ENCODE measurements at regions not wholly inside any gene's neighbourhood (a gene's known extent, or its start where the extent isn't known, plus 50 kb on each side); places are given as distances from the start of the nearest gene placed in this dataset.

GRCh38 chr10:130970341-130971122, 341.0 kb downstream of the TCERG1L start:
- intact Hi-C loops (cut with micrococcal nuclease): no loop called here
- H3K9ac ChIP-seq (ENCODE audit: low read length): no peak overlapping the region
- ChIA-PET CTCF (no interaction called here), POLR2A (ENCODE audit: unreplicated experiment) (no interaction called here)
- TF ChIP-seq EZH2 (IDR thresholded peaks at IDR 0.05; ENCODE audit: low read length, unreplicated experiment): no peak
- TF ChIP-seq CTCF (conservative IDR thresholded peaks at IDR 0.05; ENCODE audit: low read depth, low read length): no peak
- no peak for TF ChIP-seq EZH2phosphoT487 (IDR thresholded peaks at IDR 0.05; ENCODE audit: borderline replicate concordance, low read length)
- H3F3A ChIP-seq (ENCODE audit: low read length, unreplicated experiment): no peaks in the 10 kb centered on the region
- H3K4me1 ChIP-seq (ENCODE audit: insufficient read depth, low read length): no peaks in the 10 kb centered on the region
- BruUV-seq (replicated peaks): no TSS peak
- no peaks in the 10 kb centered on the region for H3K79me2 ChIP-seq (ENCODE audit: low read length)
- no peaks in the 10 kb centered on the region for H3K27me3 ChIP-seq (ENCODE audit: low read length)
- no peak for DNase-seq
- no peaks in the 10 kb centered on the region for H4K20me1 ChIP-seq (ENCODE audit: low read length)
- H3K4me2 ChIP-seq (ENCODE audit: low read length): no peak overlapping the region
- H3K27ac ChIP-seq (ENCODE audit: low read length): no peak overlapping the region
- ATAC-seq: no peak
- no peak overlapping the region for H2AFZ ChIP-seq (ENCODE audit: low read length)
- H3K9me2 ChIP-seq (replicated peaks; ENCODE audit: low read length): no peaks in the 10 kb centered on the region
- no peaks in the 10 kb centered on the region for H3K36me3 ChIP-seq (ENCODE audit: low read depth, low read length)
- H3K9me3 ChIP-seq (ENCODE audit: low read length): no peaks in the 10 kb centered on the region
- no peak overlapping the region for H3K4me3 ChIP-seq (ENCODE audit: low read length)

GRCh38 chr10:130971123-130971435, 340.4 kb downstream of the TCERG1L start:
- intact Hi-C loops (cut with micrococcal nuclease): no loop called here
- no TSS peak for BruUV-seq (replicated peaks)
- Histone ChIP-seq H3K27ac (ENCODE audit: low read length) (no peak overlapping the region), H3F3A (ENCODE audit: low read length, unreplicated experiment) (no peaks in the 10 kb centered on the region), H3K4me2 (ENCODE audit: low read length) (no peak overlapping the region), H3K9me3 (ENCODE audit: low read length) (no peaks in the 10 kb centered on the region), H3K36me3 (ENCODE audit: low read depth, low read length) (no peaks in the 10 kb centered on the region), H3K4me3 (ENCODE audit: low read length) (no peak overlapping the region), H2AFZ (ENCODE audit: low read length) (no peak overlapping the region), H3K27me3 (ENCODE audit: low read length) (no peaks in the 10 kb centered on the region), H3K9ac (ENCODE audit: low read length) (no peak overlapping the region), H3K79me2 (ENCODE audit: low read length) (no peaks in the 10 kb centered on the region), H3K9me2 (replicated peaks; ENCODE audit: low read length) (no peaks in the 10 kb centered on the region), H3K4me1 (ENCODE audit: insufficient read depth, low read length) (no peaks in the 10 kb centered on the region), H4K20me1 (ENCODE audit: low read length) (no peaks in the 10 kb centered on the region)
- no peak for DNase-seq
- TF ChIP-seq EZH2phosphoT487 (IDR thresholded peaks at IDR 0.05; ENCODE audit: borderline replicate concordance, low read length): no peak
- TF ChIP-seq EZH2 (IDR thresholded peaks at IDR 0.05; ENCODE audit: low read length, unreplicated experiment): no peak
- TF ChIP-seq CTCF (conservative IDR thresholded peaks at IDR 0.05; ENCODE audit: low read depth, low read length): no peak
- POLR2A ChIA-PET (ENCODE audit: unreplicated experiment): no interaction called here
- CTCF ChIA-PET: no interaction called here
- no peak for ATAC-seq

GRCh38 chr10:130973127-130973839, 338.2 kb downstream of the TCERG1L start:
- no peak for DNase-seq
- ChIA-PET POLR2A (ENCODE audit: unreplicated experiment) (no interaction called here), CTCF (no interaction called here)
- BruUV-seq (replicated peaks): no TSS peak
- no peaks in the 10 kb centered on the region for H3K9me2 ChIP-seq (replicated peaks; ENCODE audit: low read length)
- intact Hi-C loops (cut with micrococcal nuclease): no loop called here
- no peak for TF ChIP-seq EZH2phosphoT487 (IDR thresholded peaks at IDR 0.05; ENCODE audit: borderline replicate concordance, low read length)
- TF ChIP-seq EZH2 (IDR thresholded peaks at IDR 0.05; ENCODE audit: low read length, unreplicated experiment): no peak
- no peak for TF ChIP-seq CTCF (conservative IDR thresholded peaks at IDR 0.05; ENCODE audit: low read depth, low read length)
- no peak for ATAC-seq
- no peak overlapping the region for H3K9ac ChIP-seq (ENCODE audit: low read length)
- H4K20me1 ChIP-seq (ENCODE audit: low read length): no peaks in the 10 kb centered on the region
- no peaks in the 10 kb centered on the region for H3K4me1 ChIP-seq (ENCODE audit: insufficient read depth, low read length)
- no peak overlapping the region for H3K4me2 ChIP-seq (ENCODE audit: low read length)
- H3K79me2 ChIP-seq (ENCODE audit: low read length): no peaks in the 10 kb centered on the region
- no peaks in the 10 kb centered on the region for H3F3A ChIP-seq (ENCODE audit: low read length, unreplicated experiment)
- H3K36me3 ChIP-seq (ENCODE audit: low read depth, low read length): no peaks in the 10 kb centered on the region
- 0 out of 2 replicates have a peak, but pooled peaks cover 4% of the 10 kb centered on the region for H3K9me3 ChIP-seq (ENCODE audit: low read length)
- no peak overlapping the region for H2AFZ ChIP-seq (ENCODE audit: low read length)
- no peaks in the 10 kb centered on the region for H3K27me3 ChIP-seq (ENCODE audit: low read length)
- H3K4me3 ChIP-seq (ENCODE audit: low read length): no peak overlapping the region
- no peak overlapping the region for H3K27ac ChIP-seq (ENCODE audit: low read length)
